ENCODE measurements at regions not wholly inside any gene's neighbourhood (a gene's known extent, or its start where the extent isn't known, plus 50 kb on each side); places are given as distances from the start of the nearest gene placed in this dataset.

GRCh38 chr6:22975079-22975478 is 405.7 kb downstream of the HDGFL1 start:
- no peak for TF ChIP-seq CTCF (IDR thresholded peaks at IDR 0.05; ENCODE audit: borderline replicate concordance, extremely low read depth, low read length, poor library complexity, severe bottlenecking)
- no peak for TF ChIP-seq EZH2 (IDR thresholded peaks at IDR 0.05; ENCODE audit: borderline replicate concordance, low read depth, low read length, severe bottlenecking)

All from DND-41 (cell line).